Mesendoderm (in vitro differentiated cells): ENCODE measurements at regions not wholly inside any gene's neighbourhood (a gene's known extent, or its start where the extent isn't known, plus 50 kb on each side); places are given as distances from the start of the nearest gene placed in this dataset.

ENCODE experiments used
- DNase-seq: peaks from one replicate; pipeline ENCODE4 v3.0.0; 2013
- H2AK5ac ChIP-seq: 2 replicates; pipeline ENCODE4 v1.6.1; 2013; ENCODE audit warnings: low read length, inconsistent platforms
- H2BK120ac ChIP-seq: 2 replicates; pipeline ENCODE4 v1.6.1; 2013; ENCODE audit warnings: low read depth, mild to moderate bottlenecking, low read length, moderate library complexity, mixed read lengths
- H2BK15ac ChIP-seq: replicated peaks from 2 replicates; pipeline ENCODE4 v1.6.1; 2013; ENCODE audit warnings: low read depth, mild to moderate bottlenecking, moderate library complexity
- H2BK5ac ChIP-seq: 2 replicates; pipeline ENCODE4 v1.6.1; 2013; ENCODE audit warnings: low read length, inconsistent platforms
- H3K18ac ChIP-seq: 2 replicates; pipeline ENCODE4 v1.6.1; 2013; ENCODE audit warnings: mild to moderate bottlenecking, low read length, mixed read lengths
- H3K23ac ChIP-seq: one replicate; pipeline ENCODE4 v1.6.1; 2013; ENCODE audit warnings: low read length
- H3K27ac ChIP-seq: 2 replicates; pipeline ENCODE4 v1.5.1; 2013; ENCODE audit warnings: low read depth, mild to moderate bottlenecking, inconsistent platforms, low read length, moderate library complexity
- H3K27me3 ChIP-seq: 2 replicates; pipeline ENCODE4 v1.6.1; 2013; ENCODE audit warnings: low read length, control low read depth, mild to moderate bottlenecking, inconsistent platforms; ENCODE audit not compliant: insufficient read depth, poor library complexity
- H3K36me3 ChIP-seq: 2 replicates; pipeline ENCODE4 v1.6.1; 2013; ENCODE audit warnings: low read length, inconsistent platforms; ENCODE audit not compliant: control insufficient read depth, insufficient read depth
- H3K4ac ChIP-seq: one replicate; pipeline ENCODE4 v1.6.1; 2013; ENCODE audit warnings: low read depth, mild to moderate bottlenecking, low read length, moderate library complexity
- H3K4me1 ChIP-seq: 2 replicates; pipeline ENCODE4 v1.6.1; 2013; ENCODE audit warnings: low read depth, low read length, inconsistent platforms; ENCODE audit not compliant: control insufficient read depth
- H3K4me2 ChIP-seq: 2 replicates; pipeline ENCODE4 v1.6.1; 2013; ENCODE audit warnings: low read length
- H3K4me3 ChIP-seq: 2 replicates; pipeline ENCODE4 v1.5.1; 2013; ENCODE audit warnings: mild to moderate bottlenecking, low read length
- H3K56ac ChIP-seq: one replicate; pipeline ENCODE4 v1.6.1; 2013; ENCODE audit warnings: low read length
- H3K79me1 ChIP-seq: 2 replicates; pipeline ENCODE4 v1.6.1; 2013; ENCODE audit warnings: low read length, inconsistent platforms
- H3K79me2 ChIP-seq: 2 replicates; pipeline ENCODE4 v1.6.1; 2013; ENCODE audit warnings: mild to moderate bottlenecking, low read length; ENCODE audit not compliant: control insufficient read depth, insufficient read depth
- H3K9ac ChIP-seq: 2 replicates; pipeline ENCODE4 v1.6.1; 2013; ENCODE audit warnings: low read length, inconsistent platforms
- H4K5ac ChIP-seq: one replicate; pipeline ENCODE4 v1.6.1; 2013; ENCODE audit warnings: low read length
- H4K8ac ChIP-seq: one replicate; pipeline ENCODE4 v1.6.1; 2013; ENCODE audit warnings: low read depth, mild to moderate bottlenecking, control low read depth, low read length, moderate library complexity
- WGBS: extraction: QIAGEN DNeasy Blood & Tissue Kit; methylation state at CpG from one replicate; pipeline ENCODE4 v1.1.7; 2013; ENCODE audit warnings: low lambda C conversion rate, missing lambda C conversion rate; ENCODE audit not compliant: insufficient coverage; ENCODE audit errors: extremely low coverage; 5-methylcytosine and 5-hydroxymethylcytosine counted together

- H3K4me2 ChIP-seq = no peak overlapping the region
- H4K8ac ChIP-seq = no peak overlapping the region
- H3K4me1 ChIP-seq = no peaks in the 10 kb centered on the region
- H3K9ac ChIP-seq = no peak overlapping the region
- no peak overlapping the region for H2AK5ac ChIP-seq
- no peaks in the 10 kb centered on the region for H3K79me2 ChIP-seq
- no peak overlapping the region for H3K18ac ChIP-seq
- no peak overlapping the region for H4K5ac ChIP-seq
- H3K27me3 ChIP-seq = no peaks in the 10 kb centered on the region
- H2BK5ac ChIP-seq = no peak overlapping the region
- H3K56ac ChIP-seq = no peak overlapping the region
- no peak overlapping the region for H3K4ac ChIP-seq
- H2BK120ac ChIP-seq = no peak overlapping the region
- H2BK15ac ChIP-seq = no peak overlapping the region
- H3K79me1 ChIP-seq = no peaks in the 10 kb centered on the region
- H3K4me3 ChIP-seq = no peak overlapping the region
- no peak for DNase-seq
- no peaks in the 10 kb centered on the region for H3K36me3 ChIP-seq
- no CpG with 5 or more reads among the region's 2 CpGs for WGBS
- H3K23ac ChIP-seq = no peak overlapping the region
- no peak overlapping the region for H3K27ac ChIP-seq
Measured at GRCh38 chr7:17651341-17651740, 289.0 kb downstream of the SNX13 start.

GRCh38 chr7:17651863-17652385, 288.4 kb downstream of the SNX13 start:
- Histone ChIP-seq H3K56ac (no peak overlapping the region), H3K27ac (no peak overlapping the region), H2BK5ac (no peak overlapping the region), H3K79me1 (no peaks in the 10 kb centered on the region), H2BK15ac (no peak overlapping the region), H3K18ac (no peak overlapping the region), H4K8ac (no peak overlapping the region), H3K79me2 (no peaks in the 10 kb centered on the region), H4K5ac (no peak overlapping the region), H3K4me3 (no peak overlapping the region), H3K9ac (no peak overlapping the region), H3K23ac (no peak overlapping the region), H3K4ac (no peak overlapping the region), H2BK120ac (no peak overlapping the region), H3K4me1 (no peaks in the 10 kb centered on the region), H3K27me3 (no peaks in the 10 kb centered on the region), H3K36me3 (no peaks in the 10 kb centered on the region), H2AK5ac (no peak overlapping the region), H3K4me2 (no peak overlapping the region)
- no CpG with 5 or more reads among the region's 4 CpGs for WGBS
- no peak for DNase-seq

DNA sequence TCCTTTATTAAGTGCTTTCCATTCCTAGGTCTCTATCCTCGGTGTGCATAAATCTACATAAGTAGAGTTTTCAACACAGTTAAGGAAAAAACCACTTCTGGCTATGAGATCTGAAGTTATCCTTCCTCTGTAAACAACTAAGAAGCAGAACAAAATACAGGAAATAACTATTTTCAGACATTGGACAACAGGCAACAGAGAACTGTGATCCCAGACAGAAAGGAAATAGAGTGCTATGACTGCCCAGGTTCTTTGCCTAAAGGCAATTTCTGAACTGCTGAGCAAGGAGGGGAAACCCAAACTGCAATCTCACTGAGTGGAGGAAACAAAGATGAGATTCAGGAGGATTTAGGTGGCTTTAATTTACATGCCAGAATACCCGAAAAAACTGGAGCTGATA, 285.4 kb downstream of the SNX13 start:
- DNase-seq = no peak
- no peaks in the 10 kb centered on the region for H3K4me1 ChIP-seq
- H3K27me3 ChIP-seq = no peaks in the 10 kb centered on the region
- no peak overlapping the region for H4K8ac ChIP-seq
- WGBS = no CpG with 5 or more reads among the region's 2 CpGs
- H4K5ac ChIP-seq = no peak overlapping the region
- H3K4me2 ChIP-seq = no peak overlapping the region
- no peak overlapping the region for H3K4me3 ChIP-seq
- H3K23ac ChIP-seq = no peak overlapping the region
- no peak overlapping the region for H3K4ac ChIP-seq
- no peak overlapping the region for H3K9ac ChIP-seq
- no peaks in the 10 kb centered on the region for H3K36me3 ChIP-seq
- H3K79me1 ChIP-seq = no peaks in the 10 kb centered on the region
- no peak overlapping the region for H3K27ac ChIP-seq
- H2AK5ac ChIP-seq = no peak overlapping the region
- no peak overlapping the region for H3K18ac ChIP-seq
- no peak overlapping the region for H2BK5ac ChIP-seq
- no peak overlapping the region for H2BK120ac ChIP-seq
- no peak overlapping the region for H3K56ac ChIP-seq
- H2BK15ac ChIP-seq = no peak overlapping the region
- no peaks in the 10 kb centered on the region for H3K79me2 ChIP-seq

DNA sequence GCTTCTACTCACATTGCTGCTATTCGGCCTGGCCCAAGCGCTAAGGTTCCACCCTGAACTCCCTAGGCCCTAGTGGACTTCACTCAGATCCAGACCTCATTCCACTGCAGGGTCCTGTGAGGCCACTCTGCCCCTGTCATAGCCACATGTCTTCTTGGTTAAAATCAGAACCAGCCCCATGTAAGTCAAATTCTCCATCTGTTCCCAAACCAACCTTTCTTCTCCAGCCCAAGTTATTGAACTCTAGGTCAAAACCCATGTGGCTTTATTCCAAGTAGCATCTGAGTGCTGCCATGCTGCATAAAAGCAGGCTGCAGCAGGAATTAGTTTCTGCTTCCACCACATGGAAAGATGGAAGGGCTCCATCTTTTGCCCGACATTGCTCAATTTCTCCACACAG, 281.2 kb downstream of the SNX13 start:
- Histone ChIP-seq H3K9ac (no peak overlapping the region), H3K4ac (no peak overlapping the region), H3K4me1 (peaks cover 6% of the 10 kb centered on the region), H3K18ac (no peak overlapping the region), H3K56ac (no peak overlapping the region), H3K27me3 (no peaks in the 10 kb centered on the region), H2AK5ac (no peak overlapping the region), H3K4me2 (no peak overlapping the region), H3K79me1 (no peaks in the 10 kb centered on the region), H2BK15ac (no peak overlapping the region), H4K8ac (no peak overlapping the region), H3K79me2 (no peaks in the 10 kb centered on the region), H4K5ac (no peak overlapping the region), H3K4me3 (no peak overlapping the region), H2BK5ac (no peak overlapping the region), H3K36me3 (no peaks in the 10 kb centered on the region), H3K27ac (no peak overlapping the region), H3K23ac (no peak overlapping the region), H2BK120ac (no peak overlapping the region)
- DNase-seq = no peak
- WGBS = no CpG with 5 or more reads among the region's 3 CpGs

- H3K18ac ChIP-seq = no peak overlapping the region
- H3K79me2 ChIP-seq = no peaks in the 10 kb centered on the region
- no peak overlapping the region for H3K27ac ChIP-seq
- no peaks in the 10 kb centered on the region for H3K27me3 ChIP-seq
- H4K8ac ChIP-seq = no peak overlapping the region
- H3K4me1 ChIP-seq = peaks cover 6% of the 10 kb centered on the region
- no peak overlapping the region for H2BK120ac ChIP-seq
- H3K4me3 ChIP-seq = no peak overlapping the region
- DNase-seq = no peak
- no peaks in the 10 kb centered on the region for H3K36me3 ChIP-seq
- no peak overlapping the region for H2BK5ac ChIP-seq
- no peak overlapping the region for H3K4me2 ChIP-seq
- H3K79me1 ChIP-seq = no peaks in the 10 kb centered on the region
- H2BK15ac ChIP-seq = no peak overlapping the region
- no peak overlapping the region for H3K9ac ChIP-seq
- H2AK5ac ChIP-seq = no peak overlapping the region
- no peak overlapping the region for H3K4ac ChIP-seq
- H3K23ac ChIP-seq = no peak overlapping the region
- H4K5ac ChIP-seq = no peak overlapping the region
- whole genome bisulfite sequencing = no CpG with 5 or more reads among the region's 1 CpG
- no peak overlapping the region for H3K56ac ChIP-seq
Measured at GRCh38 chr7:17660116-17660515, 280.2 kb downstream of the SNX13 start.

- no peak overlapping the region for H3K27ac ChIP-seq
- no peak overlapping the region for H3K4me3 ChIP-seq
- no peak overlapping the region for H3K4ac ChIP-seq
- no peak overlapping the region for H3K23ac ChIP-seq
- no peak overlapping the region for H3K18ac ChIP-seq
- no peaks in the 10 kb centered on the region for H3K36me3 ChIP-seq
- H3K79me1 ChIP-seq = no peaks in the 10 kb centered on the region
- H4K5ac ChIP-seq = no peak overlapping the region
- no peak overlapping the region for H3K9ac ChIP-seq
- H2BK15ac ChIP-seq = no peak overlapping the region
- H3K4me2 ChIP-seq = no peak overlapping the region
- WGBS = no CpG with 5 or more reads among the region's 3 CpGs
- H3K79me2 ChIP-seq = no peaks in the 10 kb centered on the region
- H3K4me1 ChIP-seq = peaks cover 6% of the 10 kb centered on the region
- H4K8ac ChIP-seq = no peak overlapping the region
- peak; percentile 90 for DNase-seq
- H3K56ac ChIP-seq = no peak overlapping the region
- H3K27me3 ChIP-seq = no peaks in the 10 kb centered on the region
- no peak overlapping the region for H2BK120ac ChIP-seq
- no peak overlapping the region for H2BK5ac ChIP-seq
- no peak overlapping the region for H2AK5ac ChIP-seq
Measured at GRCh38 chr7:17661982-17662585, 278.2 kb downstream of the SNX13 start.
